GM11168 (cell line): ENCODE measurements at regions not wholly inside any gene's neighbourhood (a gene's known extent, or its start where the extent isn't known, plus 50 kb on each side); places are given as distances from the start of the nearest gene placed in this dataset.

ENCODE experiments used
- in situ Hi-C: fragments of 300-500 bp; cut with MboI; formaldehyde crosslinking; loops from one replicate; pipeline ENCODE4 v1.12.0; 2022; ENCODE audit warnings: low sequenced_read_pairs; ENCODE audit not compliant: unreplicated experiment

- in situ Hi-C loops: no loop called here
Measured at GRCh38 chrY:8652445-8652844, 684.8 kb upstream of the TSPY4 start.

GRCh38 chrY:8655017-8655416, 682.2 kb upstream of the TSPY4 start:
- in situ Hi-C loops: no loop called here

GRCh38 chrY:8656101-8656500, 681.2 kb upstream of the TSPY4 start:
- in situ Hi-C loops: no loop called here

- in situ Hi-C loops: no loop called here
Measured at GRCh38 chrY:8656515-8656914, 680.7 kb upstream of the TSPY4 start.

- in situ Hi-C loops: no loop called here
Measured at GRCh38 chrY:8659721-8660120, 677.5 kb upstream of the TSPY4 start.

- in situ Hi-C loops: no loop called here
Measured at GRCh38 chrY:8673896-8674295, 663.4 kb upstream of the TSPY4 start.

GRCh38 chrY:8677336-8677935, 659.8 kb upstream of the TSPY4 start:
- in situ Hi-C loops: no loop called here

GRCh38 chrY:8687154-8687553, 650.1 kb upstream of the TSPY4 start:
- in situ Hi-C loops: no loop called here

- in situ Hi-C loops: no loop called here
Measured at GRCh38 chrY:8690901-8691685, 646.2 kb upstream of the TSPY4 start.

GRCh38 chrY:8698571-8698970, 638.7 kb upstream of the TSPY4 start:
- in situ Hi-C loops: no loop called here

GRCh38 chrY:8705636-8706300, 631.5 kb upstream of the TSPY4 start:
- in situ Hi-C loops: no loop called here

GRCh38 chrY:8712296-8712695, 625.0 kb upstream of the TSPY4 start:
- in situ Hi-C loops: no loop called here

GRCh38 chrY:8715226-8715625, 622.0 kb upstream of the TSPY4 start:
- in situ Hi-C loops: no loop called here

- in situ Hi-C loops: no loop called here
Measured at GRCh38 chrY:8726616-8727015, 610.6 kb upstream of the TSPY4 start.

GRCh38 chrY:8729971-8730370, 607.3 kb upstream of the TSPY4 start:
- in situ Hi-C loops: no loop called here

- in situ Hi-C loops: no loop called here
Measured at GRCh38 chrY:8741343-8742069, 595.8 kb upstream of the TSPY4 start.

GRCh38 chrY:8764184-8764583, 573.1 kb upstream of the TSPY4 start:
- in situ Hi-C loops: no loop called here

GRCh38 chrY:8781184-8781890, 555.9 kb upstream of the TSPY4 start:
- in situ Hi-C loops: no loop called here

GRCh38 chrY:8794561-8794960, 542.7 kb upstream of the TSPY4 start:
- in situ Hi-C loops: no loop called here

GRCh38 chrY:8804317-8804716, 532.9 kb upstream of the TSPY4 start:
- in situ Hi-C loops: no loop called here
